Transverse colon (tissue), 4 donors: ENCODE measurements at regions not wholly inside any gene's neighbourhood (a gene's known extent, or its start where the extent isn't known, plus 50 kb on each side); places are given as distances from the start of the nearest gene placed in this dataset.

Experiments used
- DNase-seq: peaks from one replicate; pipeline ENCODE4 v3.0.0-alpha.2; 2019
- H3K27ac ChIP-seq, 4 donors: fragments of 200-600 bp; sonication (generic); 2 replicates each; pipeline ENCODE4 v1.5.1; 2016 to 2018; ENCODE audit warnings: inconsistent platforms in 4 of 4
- H3K27me3 ChIP-seq: fragments of 200-600 bp; sonication (generic); 2 replicates; pipeline ENCODE4 v1.5.1; 2017; ENCODE audit warnings: inconsistent platforms
- H3K36me3 ChIP-seq, 4 donors: fragments of 200-600 bp; sonication (generic); 2 replicates each; pipeline ENCODE4 v1.5.1; 2017 to 2019; ENCODE audit warnings: inconsistent platforms in 4 of 4
- H3K4me1 ChIP-seq, 4 donors: fragments of 200-600 bp; sonication (generic); 2 replicates each; pipeline ENCODE4 v1.5.1; 2017 to 2020; ENCODE audit warnings: inconsistent platforms in 4 of 4
- H3K4me3 ChIP-seq, 4 donors: fragments of 200-600 bp; sonication (generic); 1 replicate in 1 of 4; 2 replicates in 3 of 4; pipeline versions ENCODE4 v1.5.1 to v1.6.1; 2017 to 2019; ENCODE audit warnings: inconsistent platforms in 4 of 4
- H3K9me3 ChIP-seq, 2 donors: fragments of 200-600 bp; sonication (generic); 2 replicates each; pipeline ENCODE4 v1.5.1; 2017 to 2019; ENCODE audit warnings: inconsistent platforms in 2 of 2
- CTCF ChIP-seq, 5 experiments: fragments of 200-600 bp in 3 of 5; fragments of 450-650 bp in 2 of 5; sonication (generic) in 3 of 5; IDR thresholded peaks; 1 replicate in 2 of 5; 2 replicates in 3 of 5; pipeline ENCODE4 v1.5.1; 2016 to 2017; ENCODE audit warnings: antibody characterized with exemption in 5 of 5, inconsistent platforms in 3 of 5, mild to moderate bottlenecking in 2 of 5, moderate library complexity in 1 of 5
- EP300 ChIP-seq: sonication (generic); formaldehyde crosslinking; IDR thresholded peaks from one replicate; pipeline ENCODE4 v1.6.1; 2017; ENCODE audit warnings: antibody characterized with exemption, low read depth
- POLR2A ChIP-seq: fragments of 450-650 bp; IDR thresholded peaks from one replicate; pipeline ENCODE4 v1.6.1; 2016; ENCODE audit warnings: antibody characterized with exemption, mild to moderate bottlenecking, moderate library complexity
- POLR2AphosphoS5 ChIP-seq, 3 donors: sonication (generic); formaldehyde crosslinking; IDR thresholded peaks; one replicate each; pipeline ENCODE4 v1.6.1; 2016; ENCODE audit warnings: antibody characterized with exemption in 3 of 3
- WGBS, 2 donors: methylation state at CpG; one replicate each; pipeline ENCODE4 v1.1.5; 2018; ENCODE audit warnings: low coverage in 1 of 2; 5-methylcytosine and 5-hydroxymethylcytosine counted together
- in situ Hi-C, 4 donors: fragments of 200-750 bp; cut with MboI; loops; one replicate each; pipeline versions ENCODE4 v1.15.0 to v1.15.1; 2017; ENCODE audit warnings: low sequenced_read_pairs in 3 of 4, low pct_ligation_motif_present in 1 of 4, low pct_unique_long_range_greater_than_20kb in 1 of 4
- intact Hi-C: fragments of 100-400 bp; cut with DNase I; formaldehyde crosslinking; loops from one replicate; pipeline ENCODE4 v1.15.1; 2023; ENCODE audit warnings: low total_unique reads

GRCh38 chr11:128379587-128380580 is 207.5 kb downstream of the ETS1 start:
- no peak for DNase-seq
- Histone ChIP-seq H3K27ac (no peak overlapping the region), H3K4me1 (no peaks in the 10 kb centered on the region), H3K4me3 (no peak overlapping the region), H3K36me3 (no peaks in the 10 kb centered on the region), H3K9me3 (peaks cover 0 to 8% of the 10 kb centered on the region in 2 donors), H3K27me3 (no peaks in the 10 kb centered on the region)
- intact Hi-C loops (no loop called here), in situ Hi-C loops (no loop called here)
- no peak for TF ChIP-seq EP300
- TF ChIP-seq POLR2A = no peak
- TF ChIP-seq CTCF (IDR thresholded peaks at IDR 0.05) = no peak
- no peak for TF ChIP-seq POLR2AphosphoS5 (IDR thresholded peaks at IDR 0.05)
- WGBS, 2 donors = 69 to 71% methylated on average over 3 of the region's 3 CpGs

DNA sequence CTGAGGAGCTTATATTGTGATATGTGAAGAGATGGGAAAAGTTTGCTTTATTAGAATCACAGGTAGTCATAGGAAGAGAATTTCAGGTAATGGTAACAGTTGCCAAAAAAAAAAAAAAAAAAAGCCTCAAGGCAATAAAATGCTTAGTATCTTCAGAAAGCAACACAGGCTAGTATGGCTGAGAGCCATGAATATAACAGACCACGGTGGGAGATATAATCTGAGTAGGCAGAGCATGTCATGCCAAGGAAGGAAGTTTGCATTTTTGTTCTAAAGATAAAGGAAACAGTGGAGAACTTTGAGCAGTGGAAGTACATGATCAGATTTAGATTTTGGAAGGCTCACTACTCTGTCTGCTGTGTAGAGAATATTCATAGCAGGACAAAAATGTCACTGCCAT is 211.4 kb downstream of the ETS1 start:
- intact Hi-C loops (no loop called here), in situ Hi-C loops (no loop called here)
- no peak for TF ChIP-seq EP300
- TF ChIP-seq POLR2A = no peak
- TF ChIP-seq CTCF (IDR thresholded peaks at IDR 0.05) = no peak
- no peak for TF ChIP-seq POLR2AphosphoS5 (IDR thresholded peaks at IDR 0.05)
- no peak overlapping the region for H3K4me3 ChIP-seq
- H3K9me3 ChIP-seq = no peaks in the 10 kb centered on the region
- no peak for DNase-seq
- 6% methylated on average over 1 of the region's 1 CpG for WGBS, 2 donors
- H3K4me1 ChIP-seq = no peaks in the 10 kb centered on the region
- H3K27ac ChIP-seq = no peak overlapping the region
- no peaks in the 10 kb centered on the region for H3K36me3 ChIP-seq
- H3K27me3 ChIP-seq = no peaks in the 10 kb centered on the region

DNA sequence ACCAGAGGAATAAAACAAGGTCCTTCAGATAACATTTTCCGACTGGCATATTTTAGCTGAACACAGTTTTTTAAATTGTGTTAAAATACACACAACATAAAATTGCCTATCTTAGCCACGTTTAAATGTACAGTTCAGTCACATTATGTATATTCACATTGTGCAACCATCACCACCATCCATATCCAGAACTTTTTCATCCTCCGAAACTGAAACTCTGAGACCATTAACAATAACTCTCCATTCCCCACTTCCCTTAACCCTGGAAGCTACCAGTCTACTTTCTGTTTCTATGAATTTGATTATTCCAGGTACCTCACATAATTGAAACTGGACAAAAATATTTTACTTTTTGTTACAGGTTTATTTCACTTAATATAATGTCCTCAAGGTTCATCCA is 213.3 kb downstream of the ETS1 start:
- H3K4me3 ChIP-seq = no peak overlapping the region
- intact Hi-C loops = loop anchor here (5.0 kb wide), 1 partner anchor 52 kb away; no protein-coding TSS in a partner anchor
- no peak for DNase-seq
- in situ Hi-C loops = no loop called here
- no peak overlapping the region for H3K27ac ChIP-seq
- no peaks in the 10 kb centered on the region for H3K9me3 ChIP-seq
- no peaks in the 10 kb centered on the region for H3K4me1 ChIP-seq
- TF ChIP-seq CTCF (IDR thresholded peaks at IDR 0.05) = no peak
- no peak for TF ChIP-seq EP300
- H3K36me3 ChIP-seq = no peaks in the 10 kb centered on the region
- no peaks in the 10 kb centered on the region for H3K27me3 ChIP-seq
- 71 to 74% methylated on average over 3 of the region's 3 CpGs for WGBS, 2 donors

- no peak for DNase-seq
- no peaks in the 10 kb centered on the region for H3K36me3 ChIP-seq
- no peak overlapping the region for H3K4me3 ChIP-seq
- intact Hi-C loops (loop anchor here (5.0 kb wide), 1 partner anchor 51 kb away; no protein-coding TSS in a partner anchor), in situ Hi-C loops (no loop called here)
- no peaks in the 10 kb centered on the region for H3K27me3 ChIP-seq
- no peak overlapping the region for H3K27ac ChIP-seq
- 79% methylated on average over 1 of the region's 1 CpG; no CpG with 5 or more reads in 1 of the 2 donors for WGBS, 2 donors
- TF ChIP-seq POLR2A (no peak), CTCF (IDR thresholded peaks at IDR 0.05) (no peak), POLR2AphosphoS5 (IDR thresholded peaks at IDR 0.05) (no peak), EP300 (no peak)
- no peaks in the 10 kb centered on the region for H3K4me1 ChIP-seq
- H3K9me3 ChIP-seq = no peaks in the 10 kb centered on the region
These were observed 214.4 kb downstream of the ETS1 start for GRCh38 chr11:128372977-128373376.
